ENCODE measurements at regions not wholly inside any gene's neighbourhood (a gene's known extent, or its start where the extent isn't known, plus 50 kb on each side); places are given as distances from the start of the nearest gene placed in this dataset.

- TF ChIP-seq SPI1 (IDR thresholded peaks at IDR 0.05; ENCODE audit: borderline replicate concordance, insufficient read depth, low read depth, low read length): no peak
These were observed 125.7 kb upstream of the MYLIP start (continued) for GRCh38 chr6:16003197-16003491.

- POLR2A ChIA-PET: interaction anchor here (0.6 kb wide), 1 partner anchor 50 kb away, joined by 3 read pairs; no protein-coding TSS in a partner anchor
- DNase-seq (ENCODE audit: low read depth, low spot score): no peak
- Histone ChIP-seq H3K79me2 (ENCODE audit: control insufficient read depth, insufficient read depth, low read length) (no peaks in the 10 kb centered on the region), H3K9ac (ENCODE audit: control insufficient read depth, insufficient read depth, low read length) (no peak overlapping the region), H3K9me3 (replicated peaks; ENCODE audit: control insufficient read depth, insufficient read depth, low read length) (no peaks in the 10 kb centered on the region), H3K27me3 (replicated peaks in 1 of 2; ENCODE audit: control insufficient read depth in 2 of 2, insufficient read depth in 2 of 2, low read length in 1 of 2) (no peaks in the 10 kb centered on the region; a peak in 1 of 4 replicates), H3K4me2 (ENCODE audit: control insufficient read depth, insufficient read depth) (no peak overlapping the region), H3K4me1 (ENCODE audit: control insufficient read depth, insufficient read depth, low read length) (peaks cover 6% of the 10 kb centered on the region; the same call in 1 of the 2 replicates), H3K27ac (ENCODE audit: control insufficient read depth, insufficient read depth) (no peak overlapping the region), H3K36me3 (ENCODE audit: control insufficient read depth in 2 of 2, insufficient read depth in 2 of 2, low read length in 1 of 2) (no peaks in the 10 kb centered on the region), H2AFZ (ENCODE audit: control insufficient read depth, low read depth, low read length) (no peak overlapping the region), H4K20me1 (ENCODE audit: control insufficient read depth, insufficient read depth) (no peaks in the 10 kb centered on the region), H3K4me3 (no peak overlapping the region)
- WGBS (ENCODE audit: insufficient coverage, insufficient replicate concordance, low lambda C conversion rate, missing lambda C conversion rate): 82% methylated on average over 14 of the region's 14 CpGs
- in situ Hi-C loops (cut with MboI) (no loop called here), intact Hi-C loops (cut with micrococcal nuclease; ENCODE audit: unreplicated experiment) (no loop called here)
- ATAC-seq: no peak
- RAD21 ChIA-PET (ENCODE audit: unreplicated experiment): no interaction called here
- CTCF ChIA-PET: interaction anchor here (0.8 kb wide), 1 partner anchor 11 kb away, joined by 4 read pairs; no protein-coding TSS in a partner anchor
- no TSS peak for BruUV-seq (replicated peaks)
- TF ChIP-seq RB1 (IDR thresholded peaks at IDR 0.05; ENCODE audit: borderline replicate concordance) (no peak), POLR2AphosphoS2 (IDR thresholded peaks at IDR 0.05; ENCODE audit: low read depth, low read length) (no peak), HDGF (IDR thresholded peaks at IDR 0.05) (no peak), POU2F2 (IDR thresholded peaks at IDR 0.05; ENCODE audit: borderline replicate concordance, low read depth, low read length) (no peak), BCL3 (IDR thresholded peaks at IDR 0.05; ENCODE audit: borderline replicate concordance, insufficient read depth, low read depth, low read length, poor library complexity, severe bottlenecking) (no peak), RCOR1 (conservative IDR thresholded peaks at IDR 0.05; ENCODE audit: low read depth, low read length) (no peak), PAX8 (IDR thresholded peaks at IDR 0.05) (no peak), CREB1 (IDR thresholded peaks at IDR 0.05; ENCODE audit: low read depth) (no peak)
- TF ChIP-seq, protein P1, sequence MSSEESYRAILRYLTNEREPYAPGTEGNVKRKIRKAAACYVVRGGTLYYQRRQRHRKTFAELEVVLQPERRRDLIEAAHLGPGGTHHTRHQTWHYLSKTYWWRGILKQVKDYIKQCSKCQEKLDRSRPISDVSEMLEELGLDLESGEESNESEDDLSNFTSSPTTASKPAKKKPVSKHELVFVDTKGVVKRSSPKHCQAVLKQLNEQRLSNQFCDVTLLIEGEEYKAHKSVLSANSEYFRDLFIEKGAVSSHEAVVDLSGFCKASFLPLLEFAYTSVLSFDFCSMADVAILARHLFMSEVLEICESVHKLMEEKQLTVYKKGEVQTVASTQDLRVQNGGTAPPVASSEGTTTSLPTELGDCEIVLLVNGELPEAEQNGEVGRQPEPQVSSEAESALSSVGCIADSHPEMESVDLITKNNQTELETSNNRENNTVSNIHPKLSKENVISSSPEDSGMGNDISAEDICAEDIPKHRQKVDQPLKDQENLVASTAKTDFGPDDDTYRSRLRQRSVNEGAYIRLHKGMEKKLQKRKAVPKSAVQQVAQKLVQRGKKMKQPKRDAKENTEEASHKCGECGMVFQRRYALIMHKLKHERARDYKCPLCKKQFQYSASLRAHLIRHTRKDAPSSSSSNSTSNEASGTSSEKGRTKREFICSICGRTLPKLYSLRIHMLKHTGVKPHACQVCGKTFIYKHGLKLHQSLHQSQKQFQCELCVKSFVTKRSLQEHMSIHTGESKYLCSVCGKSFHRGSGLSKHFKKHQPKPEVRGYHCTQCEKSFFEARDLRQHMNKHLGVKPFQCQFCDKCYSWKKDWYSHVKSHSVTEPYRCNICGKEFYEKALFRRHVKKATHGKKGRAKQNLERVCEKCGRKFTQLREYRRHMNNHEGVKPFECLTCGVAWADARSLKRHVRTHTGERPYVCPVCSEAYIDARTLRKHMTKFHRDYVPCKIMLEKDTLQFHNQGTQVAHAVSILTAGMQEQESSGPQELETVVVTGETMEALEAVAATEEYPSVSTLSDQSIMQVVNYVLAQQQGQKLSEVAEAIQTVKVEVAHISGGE (CRISPR knock-in tag; IDR thresholded peaks at IDR 0.05): no peak
- TF ChIP-seq, protein P2, sequence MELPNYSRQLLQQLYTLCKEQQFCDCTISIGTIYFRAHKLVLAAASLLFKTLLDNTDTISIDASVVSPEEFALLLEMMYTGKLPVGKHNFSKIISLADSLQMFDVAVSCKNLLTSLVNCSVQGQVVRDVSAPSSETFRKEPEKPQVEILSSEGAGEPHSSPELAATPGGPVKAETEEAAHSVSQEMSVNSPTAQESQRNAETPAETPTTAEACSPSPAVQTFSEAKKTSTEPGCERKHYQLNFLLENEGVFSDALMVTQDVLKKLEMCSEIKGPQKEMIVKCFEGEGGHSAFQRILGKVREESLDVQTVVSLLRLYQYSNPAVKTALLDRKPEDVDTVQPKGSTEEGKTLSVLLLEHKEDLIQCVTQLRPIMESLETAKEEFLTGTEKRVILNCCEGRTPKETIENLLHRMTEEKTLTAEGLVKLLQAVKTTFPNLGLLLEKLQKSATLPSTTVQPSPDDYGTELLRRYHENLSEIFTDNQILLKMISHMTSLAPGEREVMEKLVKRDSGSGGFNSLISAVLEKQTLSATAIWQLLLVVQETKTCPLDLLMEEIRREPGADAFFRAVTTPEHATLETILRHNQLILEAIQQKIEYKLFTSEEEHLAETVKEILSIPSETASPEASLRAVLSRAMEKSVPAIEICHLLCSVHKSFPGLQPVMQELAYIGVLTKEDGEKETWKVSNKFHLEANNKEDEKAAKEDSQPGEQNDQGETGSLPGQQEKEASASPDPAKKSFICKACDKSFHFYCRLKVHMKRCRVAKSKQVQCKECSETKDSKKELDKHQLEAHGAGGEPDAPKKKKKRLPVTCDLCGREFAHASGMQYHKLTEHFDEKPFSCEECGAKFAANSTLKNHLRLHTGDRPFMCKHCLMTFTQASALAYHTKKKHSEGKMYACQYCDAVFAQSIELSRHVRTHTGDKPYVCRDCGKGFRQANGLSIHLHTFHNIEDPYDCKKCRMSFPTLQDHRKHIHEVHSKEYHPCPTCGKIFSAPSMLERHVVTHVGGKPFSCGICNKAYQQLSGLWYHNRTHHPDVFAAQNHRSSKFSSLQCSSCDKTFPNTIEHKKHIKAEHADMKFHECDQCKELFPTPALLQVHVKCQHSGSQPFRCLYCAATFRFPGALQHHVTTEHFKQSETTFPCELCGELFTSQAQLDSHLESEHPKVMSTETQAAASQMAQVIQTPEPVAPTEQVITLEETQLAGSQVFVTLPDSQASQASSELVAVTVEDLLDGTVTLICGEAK (IDR thresholded peaks at IDR 0.05; ENCODE audit: borderline replicate concordance): no peak
- SMC1A ChIA-PET (ENCODE audit: uncharacterized antibody, unreplicated experiment): interaction anchor here (0.9 to 1.2 kb wide), 2 partner anchors 11 to 81 kb away, joined by 3 read pairs; no protein-coding TSS in a partner anchor
- no peak for FAIRE-seq
These were observed 126.3 kb upstream of the MYLIP start for GRCh38 chr6:16002332-16003196.

All from GM12878 (cell line).